ENCODE measurements at regions not wholly inside any gene's neighbourhood (a gene's known extent, or its start where the extent isn't known, plus 50 kb on each side); places are given as distances from the start of the nearest gene placed in this dataset.

DNA sequence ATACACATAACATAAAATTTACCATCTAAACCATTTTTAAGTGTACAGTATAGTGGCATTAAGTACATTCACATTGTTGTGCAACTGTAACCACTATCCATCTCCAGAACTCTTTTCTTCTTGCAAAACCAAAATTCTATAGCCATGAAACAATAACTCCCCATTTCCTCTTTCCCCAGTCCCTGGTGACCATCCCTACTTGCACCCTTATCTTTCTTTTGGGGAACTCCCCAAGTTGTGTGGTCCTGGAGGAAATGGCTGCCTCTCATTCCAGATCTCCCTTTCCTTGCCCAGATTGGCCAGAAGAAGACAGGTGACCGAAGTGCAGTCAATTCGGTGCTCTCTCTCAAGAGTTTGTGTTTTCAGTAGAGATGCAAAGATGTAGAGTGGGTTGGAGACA is 389.6 kb upstream of the C1orf87 start:
- Histone ChIP-seq H3K27ac (no peak overlapping the region), H3K4me3 (IDR thresholded peaks at IDR 0.05; ENCODE audit: insufficient read depth, low read depth, low read length) (no peak overlapping the region), H3K4me1 (ENCODE audit: low read depth, poor library complexity, severe bottlenecking) (no peaks in the 10 kb centered on the region), H3K4me2 (no peak overlapping the region), H3K9ac (no peak overlapping the region), H4K20me1 (ENCODE audit: insufficient read depth) (no peaks in the 10 kb centered on the region), H2AFZ (ENCODE audit: low read depth) (no peak overlapping the region), H3K79me2 (ENCODE audit: insufficient read depth, low read depth) (no peaks in the 10 kb centered on the region), H3K36me3 (ENCODE audit: insufficient read depth) (no peaks in the 10 kb centered on the region), H3K27me3 (ENCODE audit: insufficient read depth, low read depth) (no peaks in the 10 kb centered on the region)
- TF ChIP-seq, protein P1, sequence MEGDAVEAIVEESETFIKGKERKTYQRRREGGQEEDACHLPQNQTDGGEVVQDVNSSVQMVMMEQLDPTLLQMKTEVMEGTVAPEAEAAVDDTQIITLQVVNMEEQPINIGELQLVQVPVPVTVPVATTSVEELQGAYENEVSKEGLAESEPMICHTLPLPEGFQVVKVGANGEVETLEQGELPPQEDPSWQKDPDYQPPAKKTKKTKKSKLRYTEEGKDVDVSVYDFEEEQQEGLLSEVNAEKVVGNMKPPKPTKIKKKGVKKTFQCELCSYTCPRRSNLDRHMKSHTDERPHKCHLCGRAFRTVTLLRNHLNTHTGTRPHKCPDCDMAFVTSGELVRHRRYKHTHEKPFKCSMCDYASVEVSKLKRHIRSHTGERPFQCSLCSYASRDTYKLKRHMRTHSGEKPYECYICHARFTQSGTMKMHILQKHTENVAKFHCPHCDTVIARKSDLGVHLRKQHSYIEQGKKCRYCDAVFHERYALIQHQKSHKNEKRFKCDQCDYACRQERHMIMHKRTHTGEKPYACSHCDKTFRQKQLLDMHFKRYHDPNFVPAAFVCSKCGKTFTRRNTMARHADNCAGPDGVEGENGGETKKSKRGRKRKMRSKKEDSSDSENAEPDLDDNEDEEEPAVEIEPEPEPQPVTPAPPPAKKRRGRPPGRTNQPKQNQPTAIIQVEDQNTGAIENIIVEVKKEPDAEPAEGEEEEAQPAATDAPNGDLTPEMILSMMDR (conservative IDR thresholded peaks at IDR 0.05; ENCODE audit: low read depth, low read length): no peak

DNA sequence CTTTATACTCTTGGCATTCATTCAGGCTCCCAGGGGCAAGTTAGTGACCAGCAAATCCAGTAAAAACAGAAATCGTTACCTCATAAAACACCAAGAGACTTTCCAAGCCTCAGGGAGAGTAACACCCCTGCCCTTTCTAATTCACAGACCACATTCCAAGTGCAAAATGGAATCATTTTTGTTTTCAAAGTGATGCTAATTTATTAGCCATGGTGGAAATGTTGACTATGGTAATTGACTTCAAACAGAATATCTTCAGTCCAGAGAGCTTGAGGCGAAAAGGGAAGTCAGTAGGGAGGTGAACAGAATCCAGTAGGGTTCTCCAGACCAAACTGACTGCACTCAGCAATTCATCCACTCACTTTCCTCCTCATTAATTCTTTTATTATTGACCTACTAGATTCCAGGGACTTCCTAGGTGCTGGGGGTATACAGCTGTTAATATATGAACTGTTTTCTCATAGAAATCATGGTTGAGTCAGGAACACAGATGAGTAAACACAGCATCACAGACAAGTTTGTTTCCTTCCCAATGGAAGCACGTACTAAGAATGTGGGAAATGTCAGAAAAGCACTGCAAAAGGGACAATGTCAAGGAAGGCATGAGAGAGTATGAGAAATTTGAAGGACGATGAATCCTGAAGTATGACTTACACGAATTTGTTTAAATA is 388.5 kb upstream of the C1orf87 start:
- no peaks in the 10 kb centered on the region for H3K79me2 ChIP-seq (ENCODE audit: insufficient read depth, low read depth)
- no peak overlapping the region for H3K9ac ChIP-seq
- no peaks in the 10 kb centered on the region for H4K20me1 ChIP-seq (ENCODE audit: insufficient read depth)
- no peaks in the 10 kb centered on the region for H3K36me3 ChIP-seq (ENCODE audit: insufficient read depth)
- H3K4me2 ChIP-seq: no peak overlapping the region
- TF ChIP-seq, protein P1 (conservative IDR thresholded peaks at IDR 0.05; ENCODE audit: low read depth, low read length): no peak
- H3K27ac ChIP-seq: no peak overlapping the region
- no peaks in the 10 kb centered on the region for H3K27me3 ChIP-seq (ENCODE audit: insufficient read depth, low read depth)
- no peaks in the 10 kb centered on the region for H3K4me1 ChIP-seq (ENCODE audit: low read depth, poor library complexity, severe bottlenecking)
- H2AFZ ChIP-seq (ENCODE audit: low read depth): no peak overlapping the region
- no peak overlapping the region for H3K4me3 ChIP-seq (IDR thresholded peaks at IDR 0.05; ENCODE audit: insufficient read depth, low read depth, low read length)

DNA sequence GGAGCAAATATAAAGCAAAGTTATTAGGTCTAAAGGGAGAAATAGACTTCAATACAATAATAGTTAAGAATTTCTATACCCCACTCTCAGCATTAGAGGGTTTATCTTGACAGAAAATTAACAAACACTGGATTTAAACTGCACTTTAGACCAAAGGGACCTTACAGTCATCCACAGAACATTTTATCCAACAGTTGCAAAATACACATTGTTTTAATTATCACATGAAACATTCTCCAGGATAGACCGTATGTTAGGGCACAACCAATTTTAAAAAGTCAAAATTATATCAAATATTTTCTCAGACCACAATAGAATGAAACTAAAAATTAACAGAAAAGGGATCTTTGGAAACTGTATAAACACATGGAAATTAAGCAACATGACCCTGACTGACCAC is 384.5 kb upstream of the C1orf87 start:
- Histone ChIP-seq H4K20me1 (ENCODE audit: insufficient read depth) (no peaks in the 10 kb centered on the region), H3K27me3 (ENCODE audit: insufficient read depth, low read depth) (no peaks in the 10 kb centered on the region), H3K4me1 (ENCODE audit: low read depth, poor library complexity, severe bottlenecking) (no peaks in the 10 kb centered on the region), H3K79me2 (ENCODE audit: insufficient read depth, low read depth) (no peaks in the 10 kb centered on the region), H3K4me2 (no peak overlapping the region), H3K36me3 (ENCODE audit: insufficient read depth) (no peaks in the 10 kb centered on the region), H2AFZ (ENCODE audit: low read depth) (no peak overlapping the region), H3K4me3 (IDR thresholded peaks at IDR 0.05; ENCODE audit: insufficient read depth, low read depth, low read length) (no peak overlapping the region), H3K27ac (no peak overlapping the region), H3K9ac (no peak overlapping the region)
- TF ChIP-seq, protein P1 (conservative IDR thresholded peaks at IDR 0.05; ENCODE audit: low read depth, low read length): no peak

DNA sequence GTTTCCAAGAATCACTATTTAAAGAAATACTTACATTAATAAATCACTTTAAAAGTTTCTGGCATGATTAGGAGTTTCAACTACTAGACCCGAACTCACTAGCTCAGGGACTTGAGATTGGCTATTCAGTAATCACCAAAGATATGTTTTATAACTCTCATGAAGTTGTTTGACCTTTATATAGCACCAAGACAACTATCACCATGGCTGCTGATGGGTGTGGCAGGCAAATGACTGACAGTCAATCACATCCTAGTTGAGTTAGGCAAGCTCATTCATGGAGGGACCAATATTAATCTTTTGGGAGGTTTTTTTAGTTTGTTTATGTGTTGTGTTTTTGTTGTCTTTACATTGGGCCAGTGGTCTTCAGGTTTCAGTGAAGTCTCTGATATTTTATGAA is 376.3 kb upstream of the C1orf87 start:
- Histone ChIP-seq H3K36me3 (ENCODE audit: insufficient read depth) (no peaks in the 10 kb centered on the region), H3K27me3 (ENCODE audit: insufficient read depth, low read depth) (no peaks in the 10 kb centered on the region), H3K4me3 (IDR thresholded peaks at IDR 0.05; ENCODE audit: insufficient read depth, low read depth, low read length) (no peak overlapping the region), H3K9ac (no peak overlapping the region), H3K4me1 (ENCODE audit: low read depth, poor library complexity, severe bottlenecking) (no peaks in the 10 kb centered on the region), H3K79me2 (ENCODE audit: insufficient read depth, low read depth) (no peaks in the 10 kb centered on the region), H3K4me2 (no peak overlapping the region), H4K20me1 (ENCODE audit: insufficient read depth) (no peaks in the 10 kb centered on the region), H2AFZ (ENCODE audit: low read depth) (no peak overlapping the region), H3K27ac (no peak overlapping the region)
- TF ChIP-seq, protein P1 (conservative IDR thresholded peaks at IDR 0.05; ENCODE audit: low read depth, low read length): no peak
